ENCODE measurements at regions not wholly inside any gene's neighbourhood (a gene's known extent, or its start where the extent isn't known, plus 50 kb on each side); places are given as distances from the start of the nearest gene placed in this dataset.

- DNase-seq (ENCODE audit: insufficient read length, low spot score), result no peak
- FAIRE-seq, result no peak
- TF ChIP-seq CTCF (IDR thresholded peaks at IDR 0.05; ENCODE audit: insufficient read depth, missing control alignments), result no peak
Observed at GRCh38 chr1:96002201-96002600, 719.4 kb upstream of the PTBP2 start.

DNA sequence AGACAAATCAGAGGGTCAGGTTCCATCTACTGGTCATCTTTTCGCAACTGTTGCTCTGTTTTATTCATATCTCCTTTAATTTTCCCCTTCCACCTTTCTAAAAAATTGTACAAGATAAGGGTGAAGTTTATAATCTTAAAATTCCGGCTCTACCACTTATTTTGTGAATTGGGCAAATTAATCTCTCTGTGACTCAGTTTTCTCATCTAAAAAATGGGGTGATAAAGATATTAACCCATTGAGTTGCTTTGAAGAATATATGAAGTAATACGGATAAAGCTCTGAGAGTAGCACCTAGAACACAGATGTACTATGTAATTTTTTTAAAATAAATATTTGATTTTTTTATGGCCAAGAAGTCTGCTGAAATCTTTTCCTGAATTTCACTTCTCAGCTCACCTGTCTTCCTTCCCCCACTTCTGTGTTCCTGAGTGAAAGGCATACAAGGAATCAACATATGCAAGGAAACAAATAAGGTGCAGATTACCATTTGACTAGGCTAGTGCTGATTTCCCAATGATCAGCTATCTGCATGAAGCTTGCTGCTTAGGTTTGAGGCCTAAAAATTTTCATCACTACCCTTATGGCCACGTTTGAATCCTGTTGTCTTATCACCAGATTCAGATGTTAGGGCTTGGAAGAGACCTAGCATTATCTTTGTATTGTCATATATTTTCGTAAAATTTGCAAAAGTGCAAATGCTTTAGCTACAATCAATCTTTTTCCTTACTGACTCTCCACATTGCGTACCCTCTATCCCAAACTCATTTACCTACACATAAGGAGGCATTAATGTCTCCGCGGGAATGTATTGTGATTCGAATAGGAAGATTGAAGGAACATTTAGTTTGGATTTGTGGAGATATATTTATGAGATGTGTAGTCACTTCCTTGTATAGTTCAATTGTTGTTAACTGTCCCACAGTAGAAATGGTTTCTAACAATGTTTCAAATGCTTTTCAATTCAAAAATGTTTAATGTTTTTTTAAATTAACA lies 718.3 kb upstream of the PTBP2 start:
- FAIRE-seq (no peak), DNase-seq (ENCODE audit: insufficient read length, low spot score) (no peak)
- TF ChIP-seq CTCF (IDR thresholded peaks at IDR 0.05; ENCODE audit: insufficient read depth, missing control alignments), result no peak

GRCh38 chr1:96009831-96010434 lies 711.7 kb upstream of the PTBP2 start:
- DNase-seq (ENCODE audit: insufficient read length, low spot score) (no peak), FAIRE-seq (no peak)
- TF ChIP-seq CTCF (IDR thresholded peaks at IDR 0.05; ENCODE audit: insufficient read depth, missing control alignments), result no peak

GRCh38 chr1:96011606-96012005 lies 710.0 kb upstream of the PTBP2 start:
- DNase-seq (ENCODE audit: insufficient read length, low spot score), result no peak
- no peak for TF ChIP-seq CTCF (IDR thresholded peaks at IDR 0.05; ENCODE audit: insufficient read depth, missing control alignments)
- no peak for FAIRE-seq

DNA sequence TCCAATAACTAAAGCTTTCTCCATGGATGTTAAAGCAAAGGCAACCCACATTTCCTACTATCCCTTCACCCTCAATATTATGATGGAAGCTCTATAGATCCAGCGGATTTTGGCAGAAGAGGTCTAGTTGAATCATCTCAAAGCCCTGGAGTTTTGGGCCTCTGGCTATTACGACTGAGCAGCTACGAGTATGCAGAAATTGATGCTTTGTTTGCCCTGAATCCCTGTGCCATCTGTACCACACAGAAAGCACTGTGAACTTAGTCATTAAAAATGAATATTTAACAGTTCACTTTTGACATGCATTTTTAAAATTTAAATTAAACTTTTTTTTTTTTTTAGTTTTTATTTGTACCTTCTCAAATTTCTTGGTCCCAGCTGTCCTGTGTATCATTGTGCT lies 705.4 kb upstream of the PTBP2 start:
- FAIRE-seq (no peak), DNase-seq (ENCODE audit: insufficient read length, low spot score) (no peak)
- TF ChIP-seq CTCF (IDR thresholded peaks at IDR 0.05; ENCODE audit: insufficient read depth, missing control alignments), result no peak

- FAIRE-seq (no peak), DNase-seq (ENCODE audit: insufficient read length, low spot score) (no peak)
- no peak for TF ChIP-seq CTCF (IDR thresholded peaks at IDR 0.05; ENCODE audit: insufficient read depth, missing control alignments)
Observed at GRCh38 chr1:96020378-96020777, 701.2 kb upstream of the PTBP2 start.

GRCh38 chr1:96025062-96025461 lies 696.5 kb upstream of the PTBP2 start:
- no peak for DNase-seq (ENCODE audit: insufficient read length, low spot score)
- FAIRE-seq, result no peak
- no peak for TF ChIP-seq CTCF (IDR thresholded peaks at IDR 0.05; ENCODE audit: insufficient read depth, missing control alignments)

All from D721Med (cell line).